Stimulated activated CD4-positive, alpha-beta T cell treated with anti-CD3 and anti-CD28 coated beads, Interleukin-1b, Interleukin-23, amount 100 ng/mL, for 4 hours (primary cell): ENCODE measurements at regions not wholly inside any gene's neighbourhood (a gene's known extent, or its start where the extent isn't known, plus 50 kb on each side); places are given as distances from the start of the nearest gene placed in this dataset.

ENCODE experiments used
- DNase-seq, 2 donors: peaks; one replicate each; pipeline ENCODE4 v3.0.0-alpha.2; 2020; ENCODE audit warnings: low read depth in 2 of 2

GRCh38 chr10:3691482-3691881 is 93.5 kb downstream of the KLF6 start:
- no peak for DNase-seq

GRCh38 chr10:3689871-3690510 is 95.0 kb downstream of the KLF6 start:
- no peak for DNase-seq

- no peak for DNase-seq
Measured at GRCh38 chr10:3687510-3688081, 97.4 kb downstream of the KLF6 start.

GRCh38 chr10:3685384-3685783 is 99.6 kb downstream of the KLF6 start:
- DNase-seq: no peak

- DNase-seq: no peak
Measured at GRCh38 chr10:3684891-3685290, 100.1 kb downstream of the KLF6 start.

- no peak for DNase-seq
Measured at GRCh38 chr10:3683560-3683959, 101.4 kb downstream of the KLF6 start.

- DNase-seq: no peak
Measured at GRCh38 chr10:3682745-3683144, 102.3 kb downstream of the KLF6 start.

GRCh38 chr10:3681642-3682554 is 103.1 kb downstream of the KLF6 start:
- no peak for DNase-seq

- no peak for DNase-seq
Measured at GRCh38 chr10:3679950-3680629, 104.9 kb downstream of the KLF6 start.

- DNase-seq: no peak
Measured at GRCh38 chr10:3678629-3679227, 106.3 kb downstream of the KLF6 start.

GRCh38 chr10:3676564-3676963 is 108.4 kb downstream of the KLF6 start:
- no peak for DNase-seq

GRCh38 chr10:3672220-3672619 is 112.8 kb downstream of the KLF6 start:
- DNase-seq: no peak

- no peak for DNase-seq
Measured at GRCh38 chr10:3671386-3671955, 113.5 kb downstream of the KLF6 start.

GRCh38 chr10:3668966-3669330 is 116.1 kb downstream of the KLF6 start:
- no peak for DNase-seq

- DNase-seq: peak in 1 of 2 donors; percentile 36
Measured at GRCh38 chr10:3668276-3668965, 116.6 kb downstream of the KLF6 start.

GRCh38 chr10:3666525-3667302 is 118.3 kb downstream of the KLF6 start:
- DNase-seq: peak; percentile 26 to 58

GRCh38 chr10:3665316-3665908 is 119.6 kb downstream of the KLF6 start:
- no peak for DNase-seq

- no peak for DNase-seq
Measured at GRCh38 chr10:3662775-3663174, 122.2 kb downstream of the KLF6 start.

GRCh38 chr10:3661271-3661670 is 123.7 kb downstream of the KLF6 start:
- no peak for DNase-seq

- no peak for DNase-seq
Measured at GRCh38 chr10:3660753-3661152, 124.3 kb downstream of the KLF6 start.
